ENCODE measurements at regions not wholly inside any gene's neighbourhood (a gene's known extent, or its start where the extent isn't known, plus 50 kb on each side); places are given as distances from the start of the nearest gene placed in this dataset.
"Not testable (repeated sequence)": the region's sequence is repeated elsewhere in the genome, so short reads cannot be mapped to it uniquely, and the experiment has no call there.

DNA sequence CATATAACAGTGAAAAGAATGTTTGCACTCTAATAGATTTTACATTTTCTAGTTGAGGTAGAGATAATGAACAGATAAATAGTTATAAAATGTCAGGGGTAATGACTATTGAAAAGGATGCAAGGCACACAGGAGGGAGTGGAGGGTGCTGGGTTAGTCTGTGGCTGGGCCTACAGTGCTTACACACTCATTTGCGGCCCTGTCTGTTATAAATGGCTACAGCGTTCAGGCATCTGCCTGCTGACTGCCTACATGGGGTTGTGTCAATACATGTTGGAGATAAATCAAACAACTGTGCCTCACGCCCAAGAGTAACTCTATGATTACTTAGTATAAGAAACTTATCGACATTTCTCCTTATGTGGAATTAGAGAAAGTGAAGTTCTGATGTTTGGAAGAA, 313.3 kb downstream of the ACTR3B start:
- H3K4me1 Mint-ChIP-seq, result no peaks in the 10 kb centered on the region
- TF ChIP-seq, protein P1, sequence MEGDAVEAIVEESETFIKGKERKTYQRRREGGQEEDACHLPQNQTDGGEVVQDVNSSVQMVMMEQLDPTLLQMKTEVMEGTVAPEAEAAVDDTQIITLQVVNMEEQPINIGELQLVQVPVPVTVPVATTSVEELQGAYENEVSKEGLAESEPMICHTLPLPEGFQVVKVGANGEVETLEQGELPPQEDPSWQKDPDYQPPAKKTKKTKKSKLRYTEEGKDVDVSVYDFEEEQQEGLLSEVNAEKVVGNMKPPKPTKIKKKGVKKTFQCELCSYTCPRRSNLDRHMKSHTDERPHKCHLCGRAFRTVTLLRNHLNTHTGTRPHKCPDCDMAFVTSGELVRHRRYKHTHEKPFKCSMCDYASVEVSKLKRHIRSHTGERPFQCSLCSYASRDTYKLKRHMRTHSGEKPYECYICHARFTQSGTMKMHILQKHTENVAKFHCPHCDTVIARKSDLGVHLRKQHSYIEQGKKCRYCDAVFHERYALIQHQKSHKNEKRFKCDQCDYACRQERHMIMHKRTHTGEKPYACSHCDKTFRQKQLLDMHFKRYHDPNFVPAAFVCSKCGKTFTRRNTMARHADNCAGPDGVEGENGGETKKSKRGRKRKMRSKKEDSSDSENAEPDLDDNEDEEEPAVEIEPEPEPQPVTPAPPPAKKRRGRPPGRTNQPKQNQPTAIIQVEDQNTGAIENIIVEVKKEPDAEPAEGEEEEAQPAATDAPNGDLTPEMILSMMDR (conservative IDR thresholded peaks at IDR 0.05), result no peak
- H3K27ac Mint-ChIP-seq (ENCODE audit: unreplicated experiment), result no peak overlapping the region
- H3K9me3 Mint-ChIP-seq, result no peaks in the 10 kb centered on the region
- no peak for DNase-seq (ENCODE audit: low read depth, low spot score)
- H3K27me3 Mint-ChIP-seq (ENCODE audit: low read depth), result no peaks in the 10 kb centered on the region
- H3K4me3 Mint-ChIP-seq, result no peak overlapping the region
- H3K36me3 Mint-ChIP-seq (ENCODE audit: low read depth), result no peaks in the 10 kb centered on the region

DNA sequence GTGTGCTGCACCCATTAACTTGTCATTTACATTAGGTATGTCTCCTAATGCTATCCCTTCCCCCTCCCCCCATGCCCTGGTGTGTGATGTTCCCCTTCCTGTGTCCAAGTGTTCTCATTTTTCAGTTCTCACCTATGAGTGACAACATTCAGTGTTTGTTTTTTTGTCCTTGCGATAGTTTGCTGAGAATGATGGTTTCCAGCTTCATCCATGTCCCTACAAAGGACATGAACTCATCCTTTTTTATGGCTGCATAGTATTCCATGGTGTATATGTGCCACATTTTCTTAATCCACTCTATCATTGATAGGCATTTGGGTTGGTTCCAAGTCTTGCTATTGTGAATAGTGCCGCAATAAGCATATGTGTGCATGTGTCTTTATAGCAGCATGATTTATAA, 316.7 kb downstream of the ACTR3B start:
- not testable (repeated sequence) for H3K4me1 Mint-ChIP-seq; H3K4me3 Mint-ChIP-seq; H3K27ac Mint-ChIP-seq (ENCODE audit: unreplicated experiment); H3K27me3 Mint-ChIP-seq (ENCODE audit: low read depth); DNase-seq (ENCODE audit: low read depth, low spot score); H3K36me3 Mint-ChIP-seq (ENCODE audit: low read depth); H3K9me3 Mint-ChIP-seq

GRCh38 chr7:153081496-153081895, 321.9 kb downstream of the ACTR3B start:
- H3K4me3 Mint-ChIP-seq, result no peak overlapping the region
- no peaks in the 10 kb centered on the region for H3K9me3 Mint-ChIP-seq
- TF ChIP-seq, protein P1 (conservative IDR thresholded peaks at IDR 0.05), result no peak
- no peaks in the 10 kb centered on the region for H3K27me3 Mint-ChIP-seq (ENCODE audit: low read depth)
- no peaks in the 10 kb centered on the region for H3K4me1 Mint-ChIP-seq
- H3K27ac Mint-ChIP-seq (ENCODE audit: unreplicated experiment), result no peak overlapping the region
- no peaks in the 10 kb centered on the region for H3K36me3 Mint-ChIP-seq (ENCODE audit: low read depth)
- no peak for DNase-seq (ENCODE audit: low read depth, low spot score)

- Mint-ChIP-seq H3K27me3 (ENCODE audit: low read depth) (no peaks in the 10 kb centered on the region), H3K9me3 (no peaks in the 10 kb centered on the region), H3K4me3 (no peak overlapping the region), H3K36me3 (ENCODE audit: low read depth) (no peaks in the 10 kb centered on the region), H3K4me1 (no peaks in the 10 kb centered on the region), H3K27ac (ENCODE audit: unreplicated experiment) (no peak overlapping the region)
- no peak for DNase-seq (ENCODE audit: low read depth, low spot score)
- TF ChIP-seq, protein P1 (conservative IDR thresholded peaks at IDR 0.05), result no peak
Observed at GRCh38 chr7:153084278-153084677, 324.7 kb downstream of the ACTR3B start.

DNA sequence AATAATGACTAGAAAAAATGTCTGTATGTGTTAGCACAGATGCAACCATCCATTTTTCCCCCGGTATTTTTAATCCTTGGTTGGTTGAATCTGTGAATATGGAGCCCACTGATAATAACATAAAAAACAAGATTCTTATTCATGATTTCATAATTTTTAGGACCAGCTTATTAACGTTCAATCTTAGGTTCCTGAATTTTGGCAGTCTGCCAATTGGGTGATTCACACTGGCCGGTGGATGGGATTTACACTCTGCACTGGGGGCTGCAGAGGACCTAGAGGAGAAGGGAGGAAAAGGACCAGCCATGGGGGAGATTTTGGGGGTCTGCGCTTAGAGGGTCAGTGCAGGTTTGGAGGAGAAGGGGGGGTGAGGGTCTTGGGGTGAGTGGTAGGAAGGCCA, 327.9 kb downstream of the ACTR3B start:
- Mint-ChIP-seq H3K27ac (ENCODE audit: unreplicated experiment) (no peak overlapping the region), H3K9me3 (no peaks in the 10 kb centered on the region), H3K36me3 (ENCODE audit: low read depth) (no peaks in the 10 kb centered on the region), H3K4me3 (no peak overlapping the region), H3K4me1 (no peaks in the 10 kb centered on the region), H3K27me3 (ENCODE audit: low read depth) (no peaks in the 10 kb centered on the region)
- DNase-seq (ENCODE audit: low read depth, low spot score), result no peak
- TF ChIP-seq, protein P1 (conservative IDR thresholded peaks at IDR 0.05), result no peak

- no peak overlapping the region for H3K27ac Mint-ChIP-seq (ENCODE audit: unreplicated experiment)
- TF ChIP-seq, protein P1 (conservative IDR thresholded peaks at IDR 0.05), result no peak
- no peaks in the 10 kb centered on the region for H3K9me3 Mint-ChIP-seq
- H3K27me3 Mint-ChIP-seq (ENCODE audit: low read depth), result no peaks in the 10 kb centered on the region
- no peaks in the 10 kb centered on the region for H3K36me3 Mint-ChIP-seq (ENCODE audit: low read depth)
- H3K4me1 Mint-ChIP-seq, result no peaks in the 10 kb centered on the region
- no peak for DNase-seq (ENCODE audit: low read depth, low spot score)
- H3K4me3 Mint-ChIP-seq, result no peak overlapping the region
Observed at GRCh38 chr7:153088601-153089000, 329.0 kb downstream of the ACTR3B start.
